Stomach smooth muscle (tissue), 2 donors: ENCODE measurements at regions not wholly inside any gene's neighbourhood (a gene's known extent, or its start where the extent isn't known, plus 50 kb on each side); places are given as distances from the start of the nearest gene placed in this dataset.
"Not testable (repeated sequence)": the region's sequence is repeated elsewhere in the genome, so short reads cannot be mapped to it uniquely, and the experiment has no call there.

Source experiments
- H3K27ac ChIP-seq: one replicate; pipeline ENCODE4 v1.7.0; 2013; ENCODE audit warnings: mild to moderate bottlenecking, low read length, inconsistent platforms
- H3K27me3 ChIP-seq, 2 donors: one replicate each; pipeline ENCODE4 v1.7.0; 2013; ENCODE audit warnings: low read length in 2 of 2; ENCODE audit not compliant: insufficient read depth in 2 of 2, control insufficient read depth in 1 of 2
- H3K36me3 ChIP-seq, 2 donors: one replicate each; pipeline ENCODE4 v1.7.0; 2013; ENCODE audit warnings: low read length in 2 of 2; ENCODE audit not compliant: control insufficient read depth in 2 of 2, insufficient read depth in 2 of 2
- H3K4me1 ChIP-seq: one replicate; pipeline ENCODE4 v1.7.0; 2013; ENCODE audit warnings: low read length; ENCODE audit not compliant: control insufficient read depth, insufficient read depth
- H3K4me3 ChIP-seq, 2 donors: one replicate each; pipeline ENCODE4 v1.7.0; 2013; ENCODE audit warnings: low read length in 2 of 2
- H3K9ac ChIP-seq, 2 donors: one replicate each; pipeline ENCODE4 v1.7.0; 2013; ENCODE audit warnings: low read length in 2 of 2, mild to moderate bottlenecking in 1 of 2
- H3K9me3 ChIP-seq, 2 donors: one replicate each; pipeline ENCODE4 v1.7.0; 2013; ENCODE audit warnings: low read length in 2 of 2; ENCODE audit not compliant: control insufficient read depth in 2 of 2
- donor health status: healthy.
- donor health status: Pancreatic carcinoma.

DNA sequence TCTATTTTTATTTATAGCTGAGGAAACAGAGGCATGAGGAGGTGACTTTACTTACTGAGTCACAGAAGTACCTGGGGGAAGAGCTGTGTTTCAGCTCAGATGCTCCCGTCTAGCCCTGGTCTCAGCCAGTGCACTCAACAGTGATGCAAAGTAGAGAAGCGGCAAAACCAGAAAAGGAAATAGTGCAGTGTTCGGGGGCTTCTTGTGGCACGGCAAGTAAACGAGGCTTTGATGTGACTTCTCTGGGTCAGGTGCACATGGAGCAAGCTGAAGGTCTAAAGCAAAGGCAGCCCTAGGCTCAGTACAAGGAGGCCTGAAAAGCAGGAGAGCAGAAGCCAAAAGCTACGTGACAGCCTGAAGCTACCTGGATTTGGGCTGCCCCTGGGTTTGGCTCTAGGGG is 526.7 kb upstream of the ADAMTS16 start:
- H3K4me1 ChIP-seq = no peaks in the 10 kb centered on the region
- H3K27me3 ChIP-seq = no peaks in the 10 kb centered on the region
- H3K9ac ChIP-seq = no peak overlapping the region
- no peak overlapping the region for H3K4me3 ChIP-seq
- no peak overlapping the region for H3K27ac ChIP-seq
- no peaks in the 10 kb centered on the region for H3K36me3 ChIP-seq
- no peaks in the 10 kb centered on the region for H3K9me3 ChIP-seq

DNA sequence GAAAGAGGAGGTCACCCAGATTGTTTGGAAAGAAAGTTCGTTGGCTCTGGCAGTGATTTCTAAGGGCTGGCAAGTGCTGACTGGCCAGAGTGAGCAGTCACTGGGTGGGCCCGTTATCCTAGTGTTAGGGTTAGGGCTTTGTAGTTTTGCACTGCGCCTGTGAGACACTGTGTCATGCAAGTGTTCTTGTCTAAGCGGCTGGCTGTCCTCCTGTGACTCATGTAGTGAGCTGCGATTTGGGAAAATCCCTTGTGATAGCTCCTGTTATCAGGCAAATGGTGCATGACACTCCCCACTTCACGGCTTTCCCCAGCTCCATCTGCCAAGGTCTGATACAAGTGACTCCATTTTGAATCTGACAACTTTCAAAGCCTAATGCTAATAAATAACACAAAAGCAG is 526.0 kb upstream of the ADAMTS16 start:
- Histone ChIP-seq H3K27me3 (no peaks in the 10 kb centered on the region), H3K4me3 (no peak overlapping the region), H3K27ac (no peak overlapping the region), H3K9ac (no peak overlapping the region), H3K36me3 (no peaks in the 10 kb centered on the region), H3K9me3 (no peaks in the 10 kb centered on the region), H3K4me1 (no peaks in the 10 kb centered on the region)

DNA sequence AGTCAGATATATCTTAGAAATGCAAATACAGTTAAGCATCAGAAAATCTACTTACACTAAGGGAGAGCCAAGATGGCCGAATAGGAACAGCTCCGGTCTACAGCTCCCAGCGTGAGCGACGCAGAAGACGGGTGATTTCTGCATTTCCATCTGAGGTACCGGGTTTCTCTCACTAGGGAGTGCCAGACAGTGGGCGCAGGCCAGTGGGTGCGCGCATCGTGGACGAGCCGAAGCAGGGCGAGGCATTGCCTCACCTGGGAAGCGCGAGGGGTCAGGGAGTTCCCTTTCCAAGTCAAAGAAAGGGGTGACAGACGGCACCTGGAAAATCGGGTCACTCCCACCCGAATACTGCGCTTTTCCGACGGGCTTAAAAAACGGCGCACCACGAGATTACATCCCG is 524.8 kb upstream of the ADAMTS16 start:
- not testable (repeated sequence) for H3K27me3 ChIP-seq, H3K4me3 ChIP-seq, H3K4me1 ChIP-seq, H3K9ac ChIP-seq, H3K9me3 ChIP-seq, H3K27ac ChIP-seq, H3K36me3 ChIP-seq

DNA sequence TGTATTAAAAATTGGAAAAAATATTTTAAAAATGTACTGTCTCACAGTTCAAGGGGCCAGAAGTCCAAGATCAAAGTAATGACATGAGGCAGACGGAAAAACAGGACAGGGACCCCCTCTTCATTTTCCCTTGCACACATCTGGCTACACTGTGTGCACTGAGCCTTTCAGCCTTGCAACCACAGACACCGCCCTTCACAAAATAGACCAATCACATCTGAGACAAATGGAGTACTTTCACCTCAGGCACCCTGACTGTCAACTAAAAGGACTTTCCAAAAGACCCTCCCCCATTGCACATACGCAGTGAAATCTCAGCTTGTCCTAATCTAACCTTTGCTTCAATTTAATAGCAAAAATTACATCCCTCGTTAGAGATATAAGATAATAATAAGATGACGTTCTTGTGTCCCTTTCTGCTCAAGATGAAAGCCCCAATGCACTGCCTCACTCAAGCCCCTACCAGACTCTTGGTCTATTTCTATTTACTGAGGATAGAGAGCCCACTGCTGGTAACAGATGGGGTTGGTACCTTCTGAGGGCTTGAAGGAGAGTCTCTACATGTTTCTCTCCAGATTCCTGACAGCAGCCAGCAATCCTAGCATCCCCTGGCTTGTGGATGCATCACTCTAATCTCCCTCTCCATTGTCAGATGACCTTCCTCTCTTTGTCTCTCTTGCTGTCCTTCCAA is 514.8 kb upstream of the ADAMTS16 start:
- Histone ChIP-seq H3K36me3 (no peaks in the 10 kb centered on the region), H3K4me3 (no peak overlapping the region), H3K27me3 (no peaks in the 10 kb centered on the region), H3K27ac (no peak overlapping the region), H3K9ac (no peak overlapping the region), H3K9me3 (peaks cover 0 to 2% of the 10 kb centered on the region in 2 donors), H3K4me1 (no peaks in the 10 kb centered on the region)

DNA sequence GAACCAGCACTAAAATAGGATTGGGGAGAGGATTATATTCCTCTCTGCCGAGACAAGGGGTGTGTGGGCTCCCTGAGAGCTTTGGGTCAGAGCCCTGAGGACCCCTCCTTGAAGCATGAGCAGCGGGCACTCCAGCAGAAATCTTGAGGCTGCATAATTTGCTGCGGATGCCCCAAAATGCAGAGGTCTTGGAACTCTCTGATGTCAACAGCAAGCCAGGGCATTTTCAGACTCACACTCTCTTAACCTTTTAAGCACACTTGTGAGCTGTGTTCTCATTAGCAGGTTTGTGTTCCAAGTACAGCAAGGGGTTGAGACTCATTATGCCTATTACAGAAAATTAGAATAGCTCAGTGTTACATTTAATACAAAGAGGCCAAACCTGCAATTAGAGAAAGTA is 513.0 kb upstream of the ADAMTS16 start:
- Histone ChIP-seq H3K9ac (no peak overlapping the region), H3K4me1 (no peaks in the 10 kb centered on the region), H3K36me3 (no peaks in the 10 kb centered on the region), H3K9me3 (peaks cover 0 to 6% of the 10 kb centered on the region in 2 donors), H3K27me3 (no peaks in the 10 kb centered on the region), H3K4me3 (no peak overlapping the region), H3K27ac (no peak overlapping the region)

DNA sequence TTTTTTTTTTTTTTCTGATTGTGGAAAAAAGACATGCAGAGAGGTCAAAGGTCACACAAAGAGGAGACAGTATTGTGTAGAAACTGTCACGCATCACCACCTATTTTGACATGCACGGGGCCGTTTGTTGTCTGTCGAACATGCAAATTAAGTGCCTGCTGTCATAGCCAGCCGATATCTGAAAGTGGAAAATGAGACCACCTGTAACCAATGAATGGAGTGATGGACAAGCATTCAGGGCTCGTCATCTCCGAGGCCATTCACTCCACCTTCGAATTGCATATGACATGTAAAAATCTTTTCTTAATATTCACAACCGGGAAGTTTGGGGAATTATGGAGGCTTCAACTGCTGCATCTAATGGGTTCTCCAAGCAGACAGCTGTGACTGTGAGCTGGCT is 512.2 kb upstream of the ADAMTS16 start:
- Histone ChIP-seq H3K27me3 (no peaks in the 10 kb centered on the region), H3K36me3 (no peaks in the 10 kb centered on the region), H3K9ac (no peak overlapping the region), H3K9me3 (peaks cover 0 to 6% of the 10 kb centered on the region in 2 donors), H3K4me1 (no peaks in the 10 kb centered on the region), H3K4me3 (no peak overlapping the region), H3K27ac (no peak overlapping the region)

DNA sequence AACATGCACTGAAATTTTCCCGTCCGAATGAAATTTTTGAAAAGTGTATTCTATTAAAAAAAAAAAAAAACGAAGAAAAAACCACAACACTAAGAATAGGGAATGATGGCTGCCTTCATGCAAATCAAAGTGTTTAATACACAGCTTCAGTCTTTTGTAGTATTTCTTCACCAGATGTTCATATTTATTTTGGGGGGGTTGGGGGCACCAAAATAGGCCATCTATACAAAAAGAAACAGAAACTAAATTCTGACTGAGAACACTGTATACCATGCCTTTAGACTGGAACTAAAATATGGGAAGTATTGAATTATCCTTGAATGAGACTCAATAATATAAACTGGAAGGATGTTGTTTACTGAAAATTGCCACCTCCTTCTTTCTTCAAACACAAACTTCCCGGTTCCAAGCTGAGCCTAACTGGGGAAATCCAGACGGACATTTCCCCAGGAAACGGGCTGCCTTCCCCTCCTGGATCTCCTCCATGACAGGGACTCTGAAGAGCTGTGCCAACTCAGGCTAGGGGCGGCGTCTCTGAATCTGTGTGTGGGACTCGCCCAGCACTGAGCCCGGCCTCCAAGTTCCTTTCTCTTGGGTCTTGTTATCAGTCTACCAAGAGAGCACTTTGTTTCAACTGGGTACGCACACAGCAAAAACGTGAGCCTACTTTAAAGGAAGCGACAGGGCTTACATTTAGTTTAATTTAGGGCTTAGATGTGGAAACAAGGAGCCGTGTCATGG is 511.3 kb upstream of the ADAMTS16 start:
- H3K9me3 ChIP-seq = peaks cover 0 to 6% of the 10 kb centered on the region in 2 donors
- H3K27me3 ChIP-seq = no peaks in the 10 kb centered on the region
- no peak overlapping the region for H3K4me3 ChIP-seq
- no peak overlapping the region for H3K9ac ChIP-seq
- H3K4me1 ChIP-seq = no peaks in the 10 kb centered on the region
- H3K36me3 ChIP-seq = no peaks in the 10 kb centered on the region
- H3K27ac ChIP-seq = no peak overlapping the region

DNA sequence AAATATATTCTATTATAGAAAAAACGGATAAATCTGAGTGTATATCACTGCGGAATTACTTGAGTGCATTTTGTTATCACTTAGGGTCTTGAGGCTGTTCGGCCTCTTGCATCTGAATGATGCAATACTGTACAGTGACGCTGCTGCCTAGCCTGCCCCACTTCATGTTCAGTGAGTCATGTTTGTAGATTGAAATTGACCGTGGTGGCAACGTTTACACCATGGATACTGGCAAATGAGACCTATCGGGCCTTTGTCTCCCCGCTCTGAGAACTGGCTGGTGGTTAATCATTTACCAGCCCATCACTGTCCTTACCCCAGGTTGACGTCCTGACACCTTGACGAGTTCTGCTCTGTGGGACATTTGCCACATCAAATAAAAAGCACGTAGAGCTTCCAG is 510.1 kb upstream of the ADAMTS16 start:
- no peak overlapping the region for H3K27ac ChIP-seq
- H3K9ac ChIP-seq = no peak overlapping the region
- no peaks in the 10 kb centered on the region for H3K4me1 ChIP-seq
- H3K36me3 ChIP-seq = no peaks in the 10 kb centered on the region
- no peaks in the 10 kb centered on the region for H3K27me3 ChIP-seq
- H3K4me3 ChIP-seq = no peak overlapping the region
- peaks cover 0 to 6% of the 10 kb centered on the region in 2 donors for H3K9me3 ChIP-seq

DNA sequence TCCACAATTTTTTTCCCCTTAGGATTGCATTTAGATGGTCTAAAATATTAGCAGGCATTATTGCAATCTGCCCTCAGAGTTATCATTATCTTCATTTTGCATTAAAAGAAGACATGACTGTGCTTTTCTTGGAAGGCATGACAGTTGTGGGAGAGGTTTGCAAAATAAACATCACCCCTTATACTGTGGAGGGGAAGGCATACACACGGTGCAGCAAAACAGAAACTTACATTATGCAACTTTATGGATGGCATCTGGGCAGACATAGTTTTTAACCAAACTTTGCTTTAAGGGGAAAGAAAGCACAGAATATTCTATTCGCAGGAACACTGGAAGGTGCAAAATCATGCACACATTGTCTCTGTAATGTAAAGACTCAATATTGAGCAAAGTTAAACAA is 505.8 kb upstream of the ADAMTS16 start:
- H3K4me3 ChIP-seq = no peak overlapping the region
- H3K9ac ChIP-seq = no peak overlapping the region
- H3K27ac ChIP-seq = no peak overlapping the region
- no peaks in the 10 kb centered on the region for H3K4me1 ChIP-seq
- no peaks in the 10 kb centered on the region for H3K27me3 ChIP-seq
- no peaks in the 10 kb centered on the region for H3K36me3 ChIP-seq
- H3K9me3 ChIP-seq = peaks cover 0 to 4% of the 10 kb centered on the region in 2 donors

DNA sequence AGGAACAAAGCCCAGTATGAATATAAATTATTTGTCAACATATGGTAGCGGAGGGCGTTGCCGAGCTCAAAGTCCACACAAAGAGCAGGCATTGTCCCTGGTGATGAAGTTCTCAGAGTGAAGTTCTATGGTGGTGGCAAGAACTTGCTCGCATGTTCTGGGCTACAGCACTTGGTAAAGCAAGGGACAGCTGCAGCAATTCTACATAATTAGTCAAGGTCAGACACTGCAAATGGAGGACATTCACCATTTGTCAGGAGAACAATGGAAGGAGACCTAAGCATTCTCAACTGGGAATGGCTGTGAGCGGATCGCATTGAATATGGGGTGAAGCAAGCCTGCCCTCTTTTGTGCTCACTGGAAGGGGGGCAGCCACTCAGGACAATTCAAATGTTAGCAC is 503.8 kb upstream of the ADAMTS16 start:
- H3K27me3 ChIP-seq = no peaks in the 10 kb centered on the region
- no peaks in the 10 kb centered on the region for H3K36me3 ChIP-seq
- H3K4me1 ChIP-seq = no peaks in the 10 kb centered on the region
- no peak overlapping the region for H3K4me3 ChIP-seq
- H3K9me3 ChIP-seq = peaks cover 0 to 4% of the 10 kb centered on the region in 2 donors
- H3K9ac ChIP-seq = no peak overlapping the region
- H3K27ac ChIP-seq = no peak overlapping the region

DNA sequence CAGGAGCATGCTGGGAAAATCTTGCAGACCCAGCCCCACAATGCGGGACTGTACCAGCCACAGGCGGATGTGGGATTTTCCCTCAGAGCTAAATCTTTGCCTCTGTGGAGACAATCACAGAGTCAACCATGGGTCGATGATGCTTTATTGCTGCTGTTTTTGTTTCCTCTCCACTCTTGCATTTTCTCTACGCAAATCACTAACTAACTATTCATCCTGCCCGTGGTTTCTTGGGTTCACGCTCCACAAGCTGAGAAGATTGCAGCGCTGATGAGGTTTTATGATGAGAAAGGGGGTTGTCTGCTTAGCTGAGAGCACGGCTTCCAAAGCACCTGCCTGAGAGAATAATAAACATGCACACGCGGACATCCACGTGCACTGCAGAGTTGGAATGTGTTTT is 500.2 kb upstream of the ADAMTS16 start:
- no peaks in the 10 kb centered on the region for H3K36me3 ChIP-seq
- no peaks in the 10 kb centered on the region for H3K4me1 ChIP-seq
- peaks cover 0 to 10% of the 10 kb centered on the region in 2 donors for H3K9me3 ChIP-seq
- H3K27me3 ChIP-seq = no peaks in the 10 kb centered on the region
- no peak overlapping the region for H3K9ac ChIP-seq
- no peak overlapping the region for H3K4me3 ChIP-seq
- no peak overlapping the region for H3K27ac ChIP-seq
